ENCODE measurements at regions not wholly inside any gene's neighbourhood (a gene's known extent, or its start where the extent isn't known, plus 50 kb on each side); places are given as distances from the start of the nearest gene placed in this dataset.
"Not testable (repeated sequence)": the region's sequence is repeated elsewhere in the genome, so short reads cannot be mapped to it uniquely, and the experiment has no call there.

DNA sequence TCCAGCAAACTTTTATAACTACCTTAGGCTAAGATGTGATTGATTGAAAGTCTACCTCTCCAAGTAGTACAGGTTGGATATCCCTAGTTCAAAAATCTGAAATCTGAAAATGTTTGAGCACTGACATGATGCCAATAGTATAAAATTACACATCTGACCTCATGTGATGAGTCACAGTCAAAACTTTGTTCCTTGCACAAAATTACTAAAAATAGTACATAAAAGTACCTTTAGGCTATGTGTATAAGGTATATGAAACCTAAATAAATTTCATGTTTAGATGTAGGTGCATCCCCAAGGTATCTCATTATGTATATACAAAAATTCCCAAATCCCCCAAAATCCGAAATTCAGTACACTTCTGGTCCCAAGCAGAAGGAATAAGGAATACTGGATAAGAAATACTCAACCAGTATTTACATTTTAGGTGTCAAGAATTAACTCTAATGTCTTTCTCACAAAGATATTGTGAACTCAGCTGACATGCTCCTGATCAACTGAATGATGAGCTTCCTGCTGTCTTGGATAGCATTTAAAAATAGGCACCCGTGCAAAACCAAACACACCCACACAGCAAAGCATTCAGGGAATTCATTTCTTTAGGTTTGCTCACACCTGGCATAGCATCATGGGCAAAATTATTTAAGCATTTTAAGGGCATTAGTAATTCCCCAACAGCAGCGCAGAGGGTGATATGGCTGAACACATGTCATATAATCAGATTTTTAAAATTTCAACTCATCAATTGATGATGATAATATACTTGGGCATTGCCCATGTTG lies 497.4 kb upstream of the MEIS1 start:
- no peak for DNase-seq

DNA sequence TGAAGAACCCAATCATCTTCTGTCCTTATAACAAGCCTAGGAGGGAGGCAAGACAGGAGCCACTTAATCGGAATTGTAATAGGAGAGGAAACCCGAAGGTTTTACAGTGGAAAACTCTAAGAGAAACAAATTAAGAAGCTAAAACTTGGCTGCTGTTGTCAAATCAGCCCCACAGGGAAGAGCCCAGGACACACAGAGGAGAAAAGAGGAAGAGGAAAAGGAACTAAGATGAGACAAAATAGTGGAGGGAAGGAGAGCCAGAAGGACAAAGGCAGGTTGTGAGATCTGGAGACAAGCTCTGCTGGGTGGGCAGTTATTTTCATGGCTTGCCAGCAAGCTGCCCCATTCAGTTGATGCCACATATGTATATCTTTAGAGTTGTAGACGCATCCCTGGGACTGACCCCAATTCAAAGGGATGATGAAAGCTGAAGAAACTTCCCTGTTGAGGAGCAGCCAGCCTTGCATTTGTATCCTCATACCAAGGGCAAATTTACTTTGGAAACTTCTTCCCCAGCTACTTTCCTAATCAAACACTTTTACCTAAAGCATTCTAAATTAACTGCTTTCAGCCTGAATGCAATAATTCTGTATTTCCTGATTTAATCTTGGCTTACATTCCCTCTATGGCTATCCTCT lies 499.8 kb upstream of the MEIS1 start:
- no peak for DNase-seq

DNA sequence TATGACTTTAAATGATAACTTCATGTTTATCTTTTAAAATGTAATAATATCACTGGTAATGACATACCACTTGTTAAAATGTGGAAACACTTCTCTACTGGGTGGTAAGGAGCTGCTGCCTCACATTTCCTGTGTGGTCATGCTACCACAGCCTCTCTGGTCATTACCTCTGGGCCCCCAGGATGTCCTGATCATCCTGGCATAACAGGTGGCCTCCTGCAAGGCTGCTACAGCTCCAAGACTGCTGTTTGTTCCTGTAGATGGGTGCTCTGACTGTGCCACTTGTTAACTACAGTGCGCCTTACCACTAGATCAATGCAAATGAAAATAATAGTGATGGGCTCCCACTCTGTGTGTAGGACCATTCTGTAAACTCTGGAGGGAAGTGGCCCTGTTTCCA lies 500.2 kb upstream of the SPRED2 start:
- DNase-seq: no peak

DNA sequence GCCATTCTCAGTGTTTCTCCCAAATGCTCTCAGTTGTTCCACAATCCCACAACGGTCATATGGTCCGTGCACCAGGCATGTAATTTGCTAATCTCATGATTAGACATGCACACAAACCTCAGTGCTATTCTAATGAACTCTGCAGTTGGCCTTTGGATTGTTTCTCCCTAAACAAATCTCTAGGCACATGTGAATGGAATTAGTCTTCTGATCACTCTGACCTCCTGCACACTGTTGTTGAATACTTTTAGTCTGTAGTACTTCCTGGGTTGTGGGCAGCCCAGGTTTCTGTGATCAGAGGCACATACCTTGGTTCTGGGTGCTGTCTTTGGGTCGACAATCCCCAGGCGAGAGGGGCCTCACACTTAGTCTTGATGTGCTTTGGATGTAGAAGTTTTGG lies 498.7 kb upstream of the SPRED2 start:
- no peak for DNase-seq

DNA sequence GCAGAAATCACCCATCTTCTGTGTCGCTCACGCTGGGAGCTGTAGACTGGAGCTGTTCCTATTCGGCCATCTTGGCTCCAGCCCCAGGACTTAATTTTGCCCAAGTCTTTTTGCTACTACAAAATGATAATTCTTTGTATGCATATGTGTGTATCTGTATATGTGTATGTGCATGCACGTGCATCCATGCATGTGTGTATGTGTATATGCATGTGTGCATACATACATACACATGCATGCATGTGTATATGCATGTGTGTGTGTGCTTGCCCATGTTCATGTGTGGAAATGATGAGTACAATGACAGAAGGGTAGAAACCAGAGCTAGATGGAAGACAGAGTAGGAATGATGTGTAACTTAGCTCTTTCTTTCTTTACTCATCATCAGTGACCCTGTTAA lies 497.9 kb upstream of the SPRED2 start:
- no peak for DNase-seq

DNA sequence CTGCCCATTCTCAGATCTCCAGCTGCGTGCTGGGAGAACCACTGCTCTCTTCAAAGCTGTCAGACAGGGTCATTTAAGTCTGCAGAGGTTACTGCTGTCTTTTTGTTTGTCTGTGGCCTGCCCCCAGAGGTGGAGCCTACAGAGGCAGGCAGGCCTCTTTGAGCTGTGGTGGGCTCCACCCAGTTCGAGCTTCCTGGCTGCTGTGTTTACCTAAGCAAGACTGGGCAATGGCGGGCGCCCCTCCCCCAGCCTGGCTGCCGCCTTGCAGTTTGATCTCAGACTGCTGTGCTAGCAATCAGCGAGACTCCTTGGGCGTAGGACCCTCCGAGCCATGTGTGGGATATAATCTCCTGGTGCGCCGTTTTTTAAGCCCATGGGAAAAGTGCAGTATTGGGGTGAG lies 497.3 kb upstream of the SPRED2 start:
- not testable (repeated sequence) for DNase-seq

DNA sequence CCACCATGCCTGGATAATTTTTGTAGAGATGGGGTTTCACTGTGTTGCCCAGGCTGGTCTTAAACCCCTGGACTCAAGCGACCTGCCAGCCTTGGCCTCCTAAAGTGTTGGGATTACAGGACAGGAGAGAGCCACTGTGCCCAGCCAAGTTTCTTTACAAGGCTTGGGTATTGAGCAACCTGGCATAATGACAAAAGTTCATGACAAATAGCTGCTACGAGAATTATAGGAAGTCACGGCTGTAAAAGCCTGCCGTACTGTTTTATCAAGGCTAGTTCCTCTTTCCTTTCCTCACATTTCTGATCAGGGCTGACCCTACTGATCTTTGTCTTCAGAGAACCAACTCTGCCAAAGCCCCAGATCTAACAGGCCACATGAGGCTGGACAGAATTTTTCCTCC lies 490.4 kb upstream of the SPRED2 start:
- no peak for DNase-seq

DNA sequence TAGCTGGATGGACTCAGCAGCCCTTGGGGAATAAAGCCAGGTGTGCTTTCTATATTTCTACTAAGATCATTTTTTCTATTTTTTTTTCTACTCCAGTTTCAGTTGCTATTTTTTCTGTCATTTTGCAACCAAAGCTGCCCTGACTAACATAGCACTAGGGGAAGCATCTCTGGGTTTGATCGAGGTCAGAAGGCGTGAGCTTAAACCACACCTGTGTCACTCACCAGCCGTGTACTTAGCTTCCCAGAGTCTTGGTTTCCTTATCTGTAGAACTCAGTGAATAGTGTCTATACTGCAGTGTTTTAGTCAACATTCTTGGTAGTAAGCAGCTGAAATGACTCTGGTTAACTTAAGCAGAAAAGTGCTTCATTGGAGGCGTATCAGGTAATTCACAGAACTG lies 489.6 kb upstream of the SPRED2 start:
- no peak for DNase-seq

DNA sequence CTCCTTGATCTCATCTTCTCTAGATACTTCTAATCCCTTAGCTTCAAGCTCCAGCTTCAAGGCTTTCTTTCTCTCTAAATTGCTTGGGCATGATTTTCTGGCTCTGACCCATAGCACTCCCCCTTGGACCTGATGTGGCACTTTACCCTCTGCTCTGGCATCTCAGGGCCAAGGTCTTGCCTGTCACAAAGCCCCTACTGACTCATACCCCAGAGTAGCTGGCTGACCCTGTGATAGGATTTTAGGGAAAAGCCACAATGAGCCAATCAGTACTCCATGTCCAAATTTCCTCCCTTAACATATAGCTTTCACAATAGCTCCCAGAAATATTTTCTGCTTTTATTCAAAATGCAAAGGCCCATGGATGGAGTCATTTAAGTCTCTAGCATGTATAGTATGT lies 488.7 kb upstream of the SPRED2 start:
- DNase-seq: no peak

DNA sequence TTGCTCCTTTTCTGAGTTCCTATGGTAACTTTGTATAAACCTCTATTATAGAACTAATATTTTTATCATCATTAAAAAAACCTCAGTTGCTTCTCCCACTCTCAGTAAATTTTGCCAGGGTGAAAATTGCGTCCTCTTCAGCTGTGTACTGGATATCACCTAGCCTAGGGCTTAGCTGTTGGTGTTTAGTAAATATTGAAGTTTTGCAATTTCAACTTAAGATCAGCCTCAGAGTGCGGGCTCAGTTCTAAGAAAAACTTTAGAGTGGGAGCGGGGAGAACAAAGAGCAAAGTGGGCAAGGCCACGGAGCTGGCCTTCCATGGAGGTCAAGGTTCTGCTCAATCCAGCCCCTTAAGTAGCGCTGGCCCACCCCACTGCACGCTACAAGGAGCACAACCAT lies 488.3 kb upstream of the SPRED2 start:
- no peak for DNase-seq

DNA sequence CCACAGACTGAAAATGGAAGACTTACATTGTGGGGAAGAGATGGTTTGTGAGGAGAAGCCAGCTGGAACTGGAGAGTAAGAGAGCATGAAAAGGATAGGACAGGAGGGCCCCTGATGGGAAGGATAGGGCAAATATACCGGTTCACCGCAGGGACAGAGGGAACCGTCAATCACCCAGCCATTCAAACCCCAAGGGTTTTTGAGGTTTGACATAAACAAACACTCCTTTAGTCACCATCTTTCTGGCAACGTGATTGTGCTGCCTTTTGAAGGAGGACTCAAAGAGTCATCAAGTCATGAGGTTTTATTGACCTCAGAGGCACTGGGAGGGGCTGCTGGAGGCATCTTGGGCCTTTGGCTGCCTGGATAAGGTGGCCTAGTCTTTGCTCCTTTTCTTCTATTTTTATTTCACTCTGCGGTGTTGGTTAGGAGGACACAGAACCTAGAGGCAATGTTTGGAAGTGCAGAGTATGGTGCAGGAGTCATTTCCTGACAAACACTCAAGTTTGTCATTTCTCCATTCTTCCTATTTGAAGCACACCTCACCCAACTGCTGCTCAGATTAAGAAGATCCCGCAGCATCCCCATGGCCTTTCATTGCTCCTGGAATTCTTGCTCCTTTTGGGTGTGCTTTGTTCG lies 487.3 kb upstream of the SPRED2 start:
- DNase-seq: no peak

DNA sequence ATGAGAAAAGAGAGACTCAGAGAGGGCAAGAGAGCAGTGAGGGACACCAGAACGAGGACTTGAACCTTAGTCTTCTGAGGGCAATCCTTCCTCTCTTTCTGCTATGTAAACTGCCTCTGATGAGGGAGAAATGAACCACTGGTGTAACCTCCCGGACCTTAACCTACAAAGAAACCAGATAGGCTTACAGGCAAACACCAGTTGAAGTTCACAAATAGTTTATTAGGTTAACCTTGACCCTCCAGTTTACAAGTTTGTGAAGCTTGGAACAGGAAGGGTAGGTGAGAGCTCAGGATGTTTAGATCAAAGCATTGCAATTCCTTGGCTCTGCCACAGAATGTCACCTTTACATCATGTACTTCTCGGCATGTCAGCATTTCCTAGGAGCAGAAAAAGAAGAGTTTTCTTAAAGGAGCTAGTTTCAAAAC lies 486.4 kb upstream of the SPRED2 start:
- DNase-seq: no peak

DNA sequence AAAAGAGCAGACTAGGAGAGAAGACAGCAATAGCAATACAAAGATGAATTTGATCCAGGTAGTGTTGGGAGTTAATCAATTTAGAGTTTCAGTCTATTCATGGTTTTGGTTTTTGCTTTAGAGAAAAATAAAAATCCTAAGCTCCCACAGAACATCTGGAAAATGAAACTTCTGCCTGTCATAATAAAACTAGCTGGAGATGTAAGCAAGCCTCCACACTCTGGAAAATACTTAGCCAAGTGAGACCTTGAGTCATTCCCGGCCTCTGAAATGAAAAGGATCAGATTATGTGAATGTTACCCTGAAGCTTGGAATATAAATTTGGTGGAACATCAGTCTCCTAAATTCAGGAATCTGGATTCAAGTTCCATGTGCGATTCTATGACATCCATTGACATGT lies 485.6 kb upstream of the SPRED2 start:
- no peak for DNase-seq

DNA sequence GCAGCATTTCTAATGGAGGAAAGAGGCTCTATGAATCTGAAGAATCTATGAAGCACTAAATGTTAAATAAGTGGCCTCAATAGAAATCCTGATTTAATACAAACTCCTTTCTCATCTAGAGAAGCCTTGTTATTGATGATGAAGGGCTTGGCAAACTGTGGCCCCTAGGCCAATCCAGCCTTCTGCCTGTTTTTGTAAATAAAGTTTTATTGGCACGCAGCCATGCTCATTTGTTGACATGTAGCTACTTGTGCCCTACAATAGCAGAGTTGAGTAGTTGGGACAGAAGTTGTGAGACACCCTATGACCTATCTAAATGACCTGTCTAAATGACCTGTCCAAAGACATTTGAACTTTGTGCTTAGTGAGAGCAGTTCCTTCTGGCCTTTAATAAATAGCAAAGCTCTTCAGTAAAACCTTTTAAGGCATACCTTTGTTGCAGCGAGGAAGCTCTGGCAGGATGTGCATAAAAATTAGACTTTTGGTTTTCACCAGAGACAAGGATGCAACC lies 484.4 kb upstream of the SPRED2 start:
- no peak for DNase-seq

DNA sequence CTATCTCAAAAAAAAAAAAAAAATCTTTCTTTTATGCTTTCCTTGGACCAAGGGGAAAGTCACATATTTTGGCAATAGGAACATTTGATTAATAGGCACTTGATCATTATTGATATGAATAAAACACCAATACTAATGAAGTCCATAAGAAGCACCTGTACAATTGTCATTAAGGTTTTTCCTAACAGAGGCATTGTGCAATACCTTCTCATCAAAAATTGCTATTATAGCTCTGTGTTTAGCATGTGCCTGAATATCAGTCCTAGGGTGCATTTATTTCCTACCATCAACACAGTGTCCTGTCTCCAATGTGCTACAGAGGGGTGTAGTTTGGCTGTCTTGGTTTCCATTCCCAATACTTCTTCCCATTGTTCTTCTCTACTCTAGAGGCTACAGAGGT lies 483.8 kb upstream of the SPRED2 start:
- no peak for DNase-seq

DNA sequence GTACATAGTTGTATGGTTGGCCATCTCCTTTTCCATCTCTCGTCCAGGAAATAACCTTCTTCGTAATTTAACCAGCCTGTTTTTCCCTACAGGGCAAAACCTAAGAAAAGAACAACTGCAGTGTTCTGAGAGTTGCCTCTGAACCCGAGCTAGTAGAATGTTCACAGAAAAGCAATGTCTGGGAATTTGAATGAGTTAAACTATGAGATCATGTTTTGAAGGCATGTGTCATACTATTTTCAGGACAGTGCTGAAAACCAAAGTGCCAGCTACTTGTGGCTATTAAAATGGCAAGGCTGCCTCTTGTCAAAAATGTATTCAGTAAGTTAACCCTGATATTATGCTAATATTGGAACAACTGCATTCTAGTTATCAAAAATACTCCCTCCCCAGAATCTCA lies 482.9 kb upstream of the SPRED2 start:
- DNase-seq: no peak

DNA sequence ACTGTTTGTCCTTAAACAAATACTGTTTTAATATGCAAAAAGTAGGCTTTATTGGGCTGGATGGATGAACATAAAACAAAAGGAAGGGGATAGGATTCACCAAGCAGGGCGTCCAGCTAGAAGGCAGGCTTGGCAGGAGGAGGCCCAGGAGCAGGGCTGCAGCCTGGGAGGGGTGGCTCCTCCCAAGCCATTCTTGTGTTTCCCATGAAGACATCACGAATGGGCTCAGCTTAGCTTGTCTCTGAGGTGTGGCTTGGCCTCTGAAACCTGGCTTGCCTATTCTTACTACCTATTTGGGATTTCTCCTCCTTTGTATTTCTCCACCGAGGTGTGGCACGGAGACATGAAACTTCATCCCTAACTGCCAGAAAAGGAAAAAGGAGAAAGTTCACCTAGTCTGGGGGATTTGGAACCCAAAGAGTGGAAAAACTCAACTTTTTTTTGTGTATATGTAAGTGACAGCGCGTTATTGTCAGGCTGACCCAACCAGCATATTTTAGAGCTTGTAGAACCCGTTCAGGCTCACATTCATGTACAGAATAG lies 481.9 kb upstream of the SPRED2 start:
- no peak for DNase-seq

DNA sequence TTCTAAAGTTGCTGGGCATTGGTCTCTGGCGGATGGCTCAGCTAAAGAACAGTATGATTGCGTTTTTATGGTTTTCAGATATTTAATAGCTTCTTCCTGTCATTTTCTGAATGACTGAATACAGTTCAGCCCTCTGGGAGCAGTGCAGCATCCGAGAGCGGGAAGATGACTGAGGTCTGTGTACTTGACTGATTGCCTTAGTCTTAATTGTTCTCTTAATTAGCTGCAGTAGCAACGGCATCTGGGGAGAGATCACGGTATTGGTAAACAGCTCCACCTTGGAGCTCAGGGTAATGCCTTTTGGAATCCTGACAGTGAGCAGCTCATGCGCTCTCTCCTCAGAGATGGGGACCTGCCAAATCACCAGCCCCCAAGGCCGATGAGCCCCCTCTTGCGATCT lies 481.4 kb upstream of the SPRED2 start:
- DNase-seq: no peak

DNA sequence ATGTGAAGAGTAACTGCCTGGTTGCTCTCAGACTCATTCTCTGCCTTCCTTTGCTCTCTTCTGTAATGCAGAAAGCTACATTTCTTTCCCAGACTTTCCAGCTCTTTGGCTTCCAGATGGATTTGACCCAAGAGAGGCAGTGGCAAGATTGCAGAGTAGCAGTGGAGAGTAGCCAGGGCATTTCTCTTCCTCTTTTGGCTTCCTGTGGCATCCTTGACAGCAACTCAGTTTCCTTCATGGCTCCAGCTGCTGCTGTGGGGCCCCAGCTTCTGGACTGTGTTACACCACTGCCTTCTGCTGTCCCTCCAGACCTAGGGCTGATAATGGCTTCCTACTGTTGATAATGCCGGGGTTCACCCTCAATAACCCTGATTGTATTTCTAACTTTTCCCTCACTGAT lies 469.4 kb upstream of the SPRED2 start:
- no peak for DNase-seq

DNA sequence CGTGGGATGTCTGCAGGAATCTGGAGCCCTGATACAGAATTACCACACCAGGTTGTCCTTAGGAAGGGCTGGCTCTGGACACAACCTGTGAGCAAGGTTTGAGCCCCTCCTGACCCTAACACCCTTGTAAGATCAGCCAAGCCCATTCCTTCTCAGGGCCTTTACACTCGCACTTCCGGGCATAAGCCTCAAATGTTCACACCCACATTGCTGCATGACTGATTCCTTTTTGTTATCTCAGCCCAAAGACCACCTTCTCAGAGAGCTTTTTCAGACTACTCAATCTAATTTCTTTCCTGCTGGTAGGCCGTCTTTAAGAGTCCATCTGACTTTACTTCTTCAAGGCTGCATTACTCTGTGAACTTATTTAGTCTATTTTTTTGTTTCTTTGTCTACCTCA lies 464.0 kb upstream of the SPRED2 start:
- no peak for DNase-seq

DNA sequence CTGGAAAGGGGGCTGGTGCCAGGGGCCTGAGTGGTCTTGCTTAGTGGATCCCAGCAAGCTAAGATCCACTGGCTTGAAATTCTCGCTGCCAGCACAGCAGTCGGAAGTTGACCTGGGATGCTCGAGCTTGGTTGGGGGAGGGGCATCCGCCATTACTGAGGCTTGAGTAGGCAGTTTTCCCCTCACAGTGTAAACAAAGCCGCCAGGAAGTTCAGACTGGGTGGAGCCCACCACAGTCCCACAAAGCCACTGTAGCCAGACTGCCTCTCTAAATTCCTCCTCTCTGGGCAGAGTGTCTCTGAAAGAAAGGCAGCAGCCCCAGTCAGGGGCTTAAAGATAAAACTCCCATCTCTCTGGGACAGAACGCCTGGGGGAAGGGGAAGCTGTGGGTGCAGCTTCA lies 457.7 kb upstream of the SPRED2 start:
- not testable (repeated sequence) for DNase-seq

DNA sequence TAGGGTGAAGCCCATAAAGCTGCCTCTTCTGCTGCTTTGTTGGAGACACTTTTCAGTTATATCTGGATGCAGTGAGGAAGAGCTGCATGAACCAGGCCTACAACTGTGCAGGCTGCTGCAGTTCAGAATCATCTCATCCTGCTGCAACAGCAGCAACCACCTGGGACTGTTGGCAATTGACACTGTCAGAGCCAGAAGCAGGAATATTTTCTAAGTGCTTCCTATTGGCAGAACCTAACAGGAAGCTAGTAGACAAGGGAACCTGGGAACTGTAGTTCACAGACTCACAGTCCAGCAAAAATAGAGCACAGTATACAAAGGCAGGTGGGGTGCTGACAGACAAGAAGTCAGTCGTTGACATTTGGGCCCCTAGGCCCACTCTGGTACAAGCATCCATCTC lies 452.9 kb upstream of the SPRED2 start:
- DNase-seq: no peak

DNA sequence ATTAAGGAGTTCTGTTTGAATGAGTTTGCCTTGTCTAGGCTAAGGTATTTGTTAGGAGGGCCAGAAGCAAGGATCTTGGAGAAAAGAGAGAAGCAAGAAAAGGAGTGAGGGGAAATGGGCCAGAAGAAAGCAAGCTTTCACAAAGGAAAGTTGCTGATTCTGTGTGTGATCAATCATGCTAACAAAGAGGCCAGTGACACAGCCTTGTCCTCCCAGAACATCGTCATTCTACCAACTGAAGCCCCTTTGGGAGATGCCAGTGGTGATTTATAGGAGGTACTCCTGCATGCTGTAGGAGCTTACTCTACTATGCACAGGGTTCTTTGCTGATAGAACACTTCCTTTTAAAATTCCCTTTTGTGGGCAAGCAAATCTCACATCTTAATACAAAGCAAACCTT lies 449.2 kb upstream of the SPRED2 start:
- DNase-seq: no peak

DNA sequence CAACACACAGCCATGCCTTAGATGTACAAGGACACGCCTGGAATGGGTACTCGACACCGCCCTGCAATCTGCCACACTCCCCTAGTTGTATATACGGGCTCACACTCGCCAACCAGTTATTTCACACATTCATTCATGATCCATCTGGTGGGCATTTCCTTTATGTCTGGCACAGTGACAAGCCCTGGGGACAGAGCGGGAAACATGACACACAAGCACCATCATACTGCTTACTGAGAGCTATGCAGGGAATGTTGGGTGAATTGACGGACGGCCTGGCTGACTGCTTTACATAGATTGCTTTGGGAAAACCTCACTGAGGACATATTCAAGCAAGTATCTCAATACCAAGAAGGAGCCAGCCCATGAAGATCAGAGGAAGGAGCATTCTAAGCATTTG lies 448.0 kb upstream of the SPRED2 start:
- DNase-seq: no peak
